Activated CD4-positive, alpha-beta T cell treated with anti-CD3 and anti-CD28 coated beads, Interleukin-2, Interleukin-4, amounts not matched to agents 100 ng/mL and 50 ng/mL, durations not matched to agents 16 hours and 8 hours (primary cell): ENCODE measurements at regions not wholly inside any gene's neighbourhood (a gene's known extent, or its start where the extent isn't known, plus 50 kb on each side); places are given as distances from the start of the nearest gene placed in this dataset.

Experiments
- DNase-seq: peaks from one replicate; pipeline ENCODE4 v3.0.0-alpha.2; 2020; ENCODE audit warnings: low spot score

- DNase-seq = no peak
These were observed 193.6 kb upstream of the FOXQ1 start for GRCh38 chr6:1118287-1118647.

- DNase-seq = no peak
These were observed 194.2 kb upstream of the FOXQ1 start for GRCh38 chr6:1117530-1118286.

GRCh38 chr6:1116149-1116548 is 195.7 kb upstream of the FOXQ1 start:
- no peak for DNase-seq

- DNase-seq = no peak
These were observed 197.9 kb upstream of the FOXQ1 start for GRCh38 chr6:1113916-1114540.

GRCh38 chr6:1111361-1111760 is 200.5 kb upstream of the FOXQ1 start:
- no peak for DNase-seq

- DNase-seq = no peak
These were observed 201.0 kb upstream of the FOXQ1 start for GRCh38 chr6:1110941-1111349.

GRCh38 chr6:1110164-1110563 is 201.7 kb upstream of the FOXQ1 start:
- DNase-seq = no peak

GRCh38 chr6:1109134-1109533 is 202.8 kb upstream of the FOXQ1 start:
- no peak for DNase-seq

- no peak for DNase-seq
These were observed 203.7 kb upstream of the FOXQ1 start for GRCh38 chr6:1108198-1108597.

- no peak for DNase-seq
These were observed 204.3 kb upstream of the FOXQ1 start for GRCh38 chr6:1107578-1107977.

GRCh38 chr6:1105833-1106400 is 206.0 kb upstream of the FOXQ1 start:
- DNase-seq = no peak

GRCh38 chr6:1104988-1105670 is 206.8 kb upstream of the FOXQ1 start:
- DNase-seq = no peak

- no peak for DNase-seq
These were observed 207.8 kb upstream of the FOXQ1 start for GRCh38 chr6:1103945-1104623.

GRCh38 chr6:1103021-1103420 is 208.9 kb upstream of the FOXQ1 start:
- DNase-seq = no peak

- DNase-seq = no peak
These were observed 211.6 kb upstream of the FOXQ1 start for GRCh38 chr6:1100269-1100668.

- no peak for DNase-seq
These were observed 212.6 kb upstream of the FOXQ1 start for GRCh38 chr6:1099264-1099663.

GRCh38 chr6:1096967-1097765 is 214.7 kb upstream of the FOXQ1 start:
- no peak for DNase-seq

- DNase-seq = no peak
These were observed 217.6 kb upstream of the FOXQ1 start for GRCh38 chr6:1094306-1094705.

GRCh38 chr6:1091900-1092299 is 220.0 kb upstream of the FOXQ1 start:
- DNase-seq = no peak

- no peak for DNase-seq
These were observed 222.0 kb upstream of the FOXQ1 start for GRCh38 chr6:1089859-1090258.

- DNase-seq = no peak
These were observed 223.4 kb upstream of the FOXQ1 start for GRCh38 chr6:1088492-1089001.
